ENCODE measurements at regions not wholly inside any gene's neighbourhood (a gene's known extent, or its start where the extent isn't known, plus 50 kb on each side); places are given as distances from the start of the nearest gene placed in this dataset.

DNA sequence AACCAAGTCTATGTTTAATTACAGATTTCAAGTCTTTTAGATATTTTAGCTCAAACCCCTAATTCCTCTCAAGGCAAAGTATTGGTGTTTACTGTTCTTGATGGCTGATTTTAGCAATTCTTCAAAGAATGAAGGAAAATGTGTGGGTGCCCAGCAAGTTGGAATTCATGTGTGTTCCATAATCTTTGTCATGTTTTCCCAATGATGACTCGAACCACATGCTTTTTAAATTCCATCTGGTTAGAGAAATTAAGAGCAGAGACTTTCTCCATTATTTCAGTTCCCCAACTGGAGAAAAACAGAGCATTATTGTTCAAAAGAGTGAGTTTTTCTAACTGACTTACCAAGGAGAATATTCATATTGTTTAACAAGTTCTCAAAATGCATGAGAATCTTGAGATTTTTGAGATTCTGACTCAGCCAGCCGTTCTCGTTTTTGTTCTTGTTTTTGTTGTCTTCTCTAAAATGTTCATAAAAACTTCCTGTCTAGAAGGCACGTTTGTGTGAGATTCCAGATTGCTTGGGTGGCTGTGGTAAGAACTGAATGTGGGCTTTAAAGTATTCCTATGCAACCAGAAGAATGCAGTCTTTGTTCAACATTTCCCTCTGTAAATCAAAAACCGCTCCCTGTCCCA lies 404.7 kb downstream of the IRS2 start (continued):
- TF ChIP-seq, protein P1, sequence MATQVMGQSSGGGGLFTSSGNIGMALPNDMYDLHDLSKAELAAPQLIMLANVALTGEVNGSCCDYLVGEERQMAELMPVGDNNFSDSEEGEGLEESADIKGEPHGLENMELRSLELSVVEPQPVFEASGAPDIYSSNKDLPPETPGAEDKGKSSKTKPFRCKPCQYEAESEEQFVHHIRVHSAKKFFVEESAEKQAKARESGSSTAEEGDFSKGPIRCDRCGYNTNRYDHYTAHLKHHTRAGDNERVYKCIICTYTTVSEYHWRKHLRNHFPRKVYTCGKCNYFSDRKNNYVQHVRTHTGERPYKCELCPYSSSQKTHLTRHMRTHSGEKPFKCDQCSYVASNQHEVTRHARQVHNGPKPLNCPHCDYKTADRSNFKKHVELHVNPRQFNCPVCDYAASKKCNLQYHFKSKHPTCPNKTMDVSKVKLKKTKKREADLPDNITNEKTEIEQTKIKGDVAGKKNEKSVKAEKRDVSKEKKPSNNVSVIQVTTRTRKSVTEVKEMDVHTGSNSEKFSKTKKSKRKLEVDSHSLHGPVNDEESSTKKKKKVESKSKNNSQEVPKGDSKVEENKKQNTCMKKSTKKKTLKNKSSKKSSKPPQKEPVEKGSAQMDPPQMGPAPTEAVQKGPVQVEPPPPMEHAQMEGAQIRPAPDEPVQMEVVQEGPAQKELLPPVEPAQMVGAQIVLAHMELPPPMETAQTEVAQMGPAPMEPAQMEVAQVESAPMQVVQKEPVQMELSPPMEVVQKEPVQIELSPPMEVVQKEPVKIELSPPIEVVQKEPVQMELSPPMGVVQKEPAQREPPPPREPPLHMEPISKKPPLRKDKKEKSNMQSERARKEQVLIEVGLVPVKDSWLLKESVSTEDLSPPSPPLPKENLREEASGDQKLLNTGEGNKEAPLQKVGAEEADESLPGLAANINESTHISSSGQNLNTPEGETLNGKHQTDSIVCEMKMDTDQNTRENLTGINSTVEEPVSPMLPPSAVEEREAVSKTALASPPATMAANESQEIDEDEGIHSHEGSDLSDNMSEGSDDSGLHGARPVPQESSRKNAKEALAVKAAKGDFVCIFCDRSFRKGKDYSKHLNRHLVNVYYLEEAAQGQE (IDR thresholded peaks at IDR 0.05; ENCODE audit: low read depth): no peak
- TF ChIP-seq TCF7L2 (IDR thresholded peaks at IDR 0.05; ENCODE audit: borderline replicate concordance, extremely low read depth, insufficient read depth, insufficient read length) (no peak), ZFX (IDR thresholded peaks at IDR 0.05) (no peak), EGR1 (IDR thresholded peaks at IDR 0.05; ENCODE audit: low read depth) (no peak)

DNA sequence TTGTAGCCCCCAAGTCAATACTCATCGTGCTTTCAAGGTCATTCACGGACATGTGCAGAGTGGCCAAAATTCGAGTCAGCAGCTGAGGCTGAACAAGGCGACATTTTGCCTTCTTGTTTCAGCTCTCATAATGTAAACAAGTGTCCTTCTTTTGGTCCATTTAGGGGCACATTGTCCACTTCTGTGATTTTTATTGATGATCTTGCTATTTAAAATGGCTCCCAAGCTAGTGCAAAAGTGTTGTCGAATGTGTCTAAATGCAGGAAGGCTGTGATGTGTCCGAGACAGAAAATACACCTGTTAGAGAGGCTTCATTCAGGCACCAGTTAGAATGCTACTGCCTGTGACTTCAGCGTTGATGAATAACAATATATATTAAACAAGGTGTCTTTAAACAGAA lies 405.9 kb downstream of the IRS2 start:
- POLR2A ChIA-PET: no interaction called here
- Histone ChIP-seq H3K27ac (ENCODE audit: low read depth, low read length) (no peak overlapping the region), H3K9me3 (ENCODE audit: control insufficient read depth in 1 of 2, insufficient read depth in 1 of 2, low read depth in 1 of 2, low read length in 2 of 2) (no peaks in the 10 kb centered on the region), H3K9me2 (ENCODE audit: insufficient read depth) (no peaks in the 10 kb centered on the region), H3K79me2 (ENCODE audit: insufficient read depth, low read length) (no peaks in the 10 kb centered on the region), H2AFZ (ENCODE audit: low read depth, low read length, poor library complexity, severe bottlenecking) (no peak overlapping the region), H3K36me3 (ENCODE audit: control insufficient read depth in 1 of 2, insufficient read depth in 2 of 2, low read length in 2 of 2) (no peaks in the 10 kb centered on the region), H3K4me3 (replicated peaks in 1 of 2; ENCODE audit: low read depth in 1 of 2, low read length in 2 of 2) (no peak overlapping the region), H4K20me1 (ENCODE audit: insufficient read depth) (no peaks in the 10 kb centered on the region), H3K9ac (ENCODE audit: low read length) (no peak overlapping the region), H3K4me1 (ENCODE audit: control insufficient read depth in 1 of 2, insufficient read depth in 2 of 2, low read length in 2 of 2) (no peaks in the 10 kb centered on the region), H3K4me2 (ENCODE audit: low read length) (no peak overlapping the region), H3K27me3 (ENCODE audit: insufficient read depth, low read length) (no peaks in the 10 kb centered on the region)
- no peak for DNase-seq (ENCODE audit: low read depth, low spot score)
- TF ChIP-seq, protein P2, sequence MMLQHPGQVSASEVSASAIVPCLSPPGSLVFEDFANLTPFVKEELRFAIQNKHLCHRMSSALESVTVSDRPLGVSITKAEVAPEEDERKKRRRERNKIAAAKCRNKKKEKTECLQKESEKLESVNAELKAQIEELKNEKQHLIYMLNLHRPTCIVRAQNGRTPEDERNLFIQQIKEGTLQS (IDR thresholded peaks at IDR 0.05): no peak
- no peak for TF ChIP-seq EZH2 (IDR thresholded peaks at IDR 0.05)
- TF ChIP-seq POLR2A (IDR thresholded peaks at IDR 0.05; ENCODE audit: borderline replicate concordance, extremely low read depth, insufficient read depth, insufficient read length): no peak
- TF ChIP-seq YY1 (IDR thresholded peaks at IDR 0.05; ENCODE audit: extremely low read depth, insufficient replicate concordance, low read depth, low read length): no peak
- no peak for TF ChIP-seq POLR2AphosphoS5 (IDR thresholded peaks at IDR 0.05; ENCODE audit: low read depth, low read length)
- RAD21 ChIA-PET (ENCODE audit: low non-redundant PET in 1 of 2, low total read pairs in 2 of 2, uncharacterized antibody in 2 of 2, unreplicated experiment in 2 of 2): no interaction called here
- BruUV-seq (replicated peaks): no TSS peak
- intact Hi-C loops (cut with micrococcal nuclease): no loop called here
- CTCF ChIA-PET: no interaction called here
- no peak for ATAC-seq

All from HCT116 (cell line).